ENCODE measurements at regions not wholly inside any gene's neighbourhood (a gene's known extent, or its start where the extent isn't known, plus 50 kb on each side); places are given as distances from the start of the nearest gene placed in this dataset.

- Histone ChIP-seq H3K4me3 (ENCODE audit: low read depth, low read length, poor library complexity, severe bottlenecking) (no peak overlapping the region), H3K4me1 (ENCODE audit: insufficient read depth, low read length, poor library complexity, severe bottlenecking) (no peaks in the 10 kb centered on the region), H3K27ac (ENCODE audit: low read depth, low read length, poor library complexity, severe bottlenecking) (no peak overlapping the region), H3K9me3 (ENCODE audit: low read length) (no peaks in the 10 kb centered on the region), H3K4me2 (ENCODE audit: low read length) (no peak overlapping the region), H3K9me2 (ENCODE audit: insufficient read depth, low read length) (no peaks in the 10 kb centered on the region), H3K36me3 (ENCODE audit: insufficient read depth, low read length) (no peaks in the 10 kb centered on the region), H3K79me2 (ENCODE audit: insufficient read depth, low read depth, low read length) (no peaks in the 10 kb centered on the region), H2AFZ (ENCODE audit: low read length) (no peak overlapping the region), H4K20me1 (ENCODE audit: insufficient read depth, low read length) (no peaks in the 10 kb centered on the region)
- intact Hi-C loops (cut with micrococcal nuclease; ENCODE audit: unreplicated experiment): no loop called here
- DNase-seq (ENCODE audit: low spot score): no peak
- BruUV-seq (replicated peaks): no TSS peak
- TF ChIP-seq CTCF (conservative IDR thresholded peaks at IDR 0.05; ENCODE audit: low read length) (no peak), EZH2phosphoT487 (IDR thresholded peaks at IDR 0.05; ENCODE audit: borderline replicate concordance, low read depth, low read length) (no peak)
- ChIA-PET CTCF (ENCODE audit: unreplicated experiment) (no interaction called here), POLR2A (no interaction called here)
These were observed 86.1 kb upstream of the CD83 start for GRCh38 chr6:14031516-14031915.

- no peaks in the 10 kb centered on the region for H3K9me3 ChIP-seq (ENCODE audit: low read length)
- H3K9me2 ChIP-seq (ENCODE audit: insufficient read depth, low read length): no peaks in the 10 kb centered on the region
- H3K4me1 ChIP-seq (ENCODE audit: insufficient read depth, low read length, poor library complexity, severe bottlenecking): no peaks in the 10 kb centered on the region
- no TSS peak for BruUV-seq (replicated peaks)
- TF ChIP-seq CTCF (conservative IDR thresholded peaks at IDR 0.05; ENCODE audit: low read length): no peak
- no peak for TF ChIP-seq EZH2phosphoT487 (IDR thresholded peaks at IDR 0.05; ENCODE audit: borderline replicate concordance, low read depth, low read length)
- H3K27ac ChIP-seq (ENCODE audit: low read depth, low read length, poor library complexity, severe bottlenecking): no peak overlapping the region
- no peaks in the 10 kb centered on the region for H4K20me1 ChIP-seq (ENCODE audit: insufficient read depth, low read length)
- no peaks in the 10 kb centered on the region for H3K79me2 ChIP-seq (ENCODE audit: insufficient read depth, low read depth, low read length)
- H3K4me3 ChIP-seq (ENCODE audit: low read depth, low read length, poor library complexity, severe bottlenecking): no peak overlapping the region
- no peak overlapping the region for H2AFZ ChIP-seq (ENCODE audit: low read length)
- H3K36me3 ChIP-seq (ENCODE audit: insufficient read depth, low read length): no peaks in the 10 kb centered on the region
- POLR2A ChIA-PET: interaction anchor here (1.0 kb wide), 1 partner anchor 135 kb away, joined by 3 read pairs; no protein-coding TSS in a partner anchor
- no peak for DNase-seq (ENCODE audit: low spot score)
- no peak overlapping the region for H3K4me2 ChIP-seq (ENCODE audit: low read length)
- CTCF ChIA-PET (ENCODE audit: unreplicated experiment): no interaction called here
- intact Hi-C loops (cut with micrococcal nuclease; ENCODE audit: unreplicated experiment): no loop called here
These were observed 82.3 kb upstream of the CD83 start for GRCh38 chr6:14035071-14035847.

- H3K4me2 ChIP-seq (ENCODE audit: low read length): no peak overlapping the region
- no peak for DNase-seq (ENCODE audit: low spot score)
- H3K9me2 ChIP-seq (ENCODE audit: insufficient read depth, low read length): no peaks in the 10 kb centered on the region
- H3K4me1 ChIP-seq (ENCODE audit: insufficient read depth, low read length, poor library complexity, severe bottlenecking): no peaks in the 10 kb centered on the region
- no peaks in the 10 kb centered on the region for H3K9me3 ChIP-seq (ENCODE audit: low read length)
- no TSS peak for BruUV-seq (replicated peaks)
- no peak overlapping the region for H3K27ac ChIP-seq (ENCODE audit: low read depth, low read length, poor library complexity, severe bottlenecking)
- H3K36me3 ChIP-seq (ENCODE audit: insufficient read depth, low read length): no peaks in the 10 kb centered on the region
- H3K79me2 ChIP-seq (ENCODE audit: insufficient read depth, low read depth, low read length): no peaks in the 10 kb centered on the region
- intact Hi-C loops (cut with micrococcal nuclease; ENCODE audit: unreplicated experiment): no loop called here
- no peak overlapping the region for H3K4me3 ChIP-seq (ENCODE audit: low read depth, low read length, poor library complexity, severe bottlenecking)
- POLR2A ChIA-PET: interaction anchor here (1.0 to 1.2 kb wide), 2 partner anchors 12 to 136 kb away, joined by 3 read pairs; no protein-coding TSS in a partner anchor
- TF ChIP-seq CTCF (conservative IDR thresholded peaks at IDR 0.05; ENCODE audit: low read length) (no peak), EZH2phosphoT487 (IDR thresholded peaks at IDR 0.05; ENCODE audit: borderline replicate concordance, low read depth, low read length) (no peak)
- no peaks in the 10 kb centered on the region for H4K20me1 ChIP-seq (ENCODE audit: insufficient read depth, low read length)
- H2AFZ ChIP-seq (ENCODE audit: low read length): no peak overlapping the region
- CTCF ChIA-PET (ENCODE audit: unreplicated experiment): no interaction called here
These were observed 81.7 kb upstream of the CD83 start for GRCh38 chr6:14035874-14036273.
